ENCODE measurements at regions not wholly inside any gene's neighbourhood (a gene's known extent, or its start where the extent isn't known, plus 50 kb on each side); places are given as distances from the start of the nearest gene placed in this dataset.
A peak's percentile ranks its signal among the peaks of the same experiment; 100 is the strongest.
"Not testable (repeated sequence)": the region's sequence is repeated elsewhere in the genome, so short reads cannot be mapped to it uniquely, and the experiment has no call there.

GRCh38 chr15:96053781-96054428, 276.6 kb upstream of the NR2F2 start:
- peaks cover 6% of the 10 kb centered on the region for H3K27me3 ChIP-seq
- peak overlapping the region; percentile 15 for H3K4me3 ChIP-seq
- peak overlapping the region; percentile 75 for H3K27ac ChIP-seq
- H3K36me3 ChIP-seq, result no peaks in the 10 kb centered on the region
- peaks cover 15% of the 10 kb centered on the region for H3K4me1 ChIP-seq (ENCODE audit: low read depth)
- TF ChIP-seq CTCF (IDR thresholded peaks at IDR 0.05; ENCODE audit: low read depth, low read length), result no peak
- DNase-seq (ENCODE audit: low read depth in 1 of 2, low spot score in 1 of 2), result peak in 1 of 2 donors; percentile 47
- H3K9me3 ChIP-seq (ENCODE audit: low read depth), result no peaks in the 10 kb centered on the region

DNA sequence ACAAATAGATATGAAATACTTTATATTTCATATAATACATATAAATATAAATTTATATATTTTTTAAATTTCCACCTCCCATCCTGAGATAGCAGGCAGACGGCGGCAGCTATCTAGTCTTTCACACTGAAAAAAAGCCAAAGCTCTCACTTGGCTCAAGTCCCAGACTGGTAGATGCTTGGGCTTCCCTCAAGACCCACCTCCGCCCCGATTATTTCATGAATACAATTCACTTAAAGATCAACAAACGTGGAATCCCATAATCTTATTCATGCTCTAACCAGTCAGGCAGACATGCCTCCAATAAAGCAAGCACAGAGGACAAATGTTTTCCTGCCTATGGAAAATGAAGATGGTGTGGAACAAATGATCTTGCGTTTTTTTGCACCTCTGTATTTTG, 275.9 kb upstream of the NR2F2 start:
- Histone ChIP-seq H3K27me3 (peaks cover 7% of the 10 kb centered on the region), H3K4me3 (no peak overlapping the region), H3K36me3 (no peaks in the 10 kb centered on the region), H3K27ac (no peak overlapping the region), H3K9me3 (ENCODE audit: low read depth) (no peaks in the 10 kb centered on the region), H3K4me1 (ENCODE audit: low read depth) (peaks cover 15% of the 10 kb centered on the region)
- DNase-seq (ENCODE audit: low read depth in 1 of 2, low spot score in 1 of 2), result no peak
- TF ChIP-seq CTCF (IDR thresholded peaks at IDR 0.05; ENCODE audit: low read depth, low read length), result no peak

DNA sequence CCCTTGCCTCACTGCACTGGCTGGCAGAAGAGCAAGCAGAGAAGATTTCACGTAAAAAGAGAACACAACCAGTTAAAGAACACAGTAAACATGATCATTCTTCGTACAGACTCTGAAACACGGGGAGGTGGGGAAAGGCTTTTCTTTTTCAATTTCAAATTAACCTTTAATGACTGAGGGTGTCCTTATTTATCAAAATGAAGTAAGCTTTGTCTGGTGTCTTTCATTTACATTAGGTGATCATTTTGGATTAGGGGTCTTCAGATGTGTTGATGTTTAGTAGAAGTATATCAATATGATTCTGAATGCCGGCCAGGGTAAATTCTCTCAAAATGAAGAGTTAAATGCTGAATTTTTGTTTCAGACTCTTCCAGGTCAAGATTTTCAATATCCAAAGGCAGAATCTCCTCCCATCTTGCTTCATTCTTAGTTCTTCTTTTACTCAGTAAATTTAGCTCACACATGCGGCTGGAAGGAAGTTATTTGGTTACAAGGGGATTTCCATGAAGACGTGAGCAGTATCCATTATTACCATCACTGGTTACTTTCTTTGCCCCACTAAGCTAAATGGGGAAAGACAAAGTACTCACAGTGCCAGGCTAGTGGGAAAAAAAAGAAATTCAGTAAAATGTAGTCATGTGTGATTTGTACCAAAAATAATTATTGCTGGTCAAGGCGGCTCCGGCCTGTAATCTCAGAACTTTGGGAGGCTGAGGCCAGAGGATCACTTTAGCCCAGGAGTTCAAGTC, 272.2 kb upstream of the NR2F2 start:
- H3K4me3 ChIP-seq, result no peak overlapping the region
- no peak for DNase-seq (ENCODE audit: low read depth in 1 of 2, low spot score in 1 of 2)
- H3K27ac ChIP-seq, result no peak overlapping the region
- no peaks in the 10 kb centered on the region for H3K9me3 ChIP-seq (ENCODE audit: low read depth)
- H3K4me1 ChIP-seq (ENCODE audit: low read depth), result peaks cover 8% of the 10 kb centered on the region
- no peaks in the 10 kb centered on the region for H3K36me3 ChIP-seq
- H3K27me3 ChIP-seq, result peaks cover 13% of the 10 kb centered on the region
- TF ChIP-seq CTCF (IDR thresholded peaks at IDR 0.05; ENCODE audit: low read depth, low read length), result no peak

- DNase-seq (ENCODE audit: low read depth in 1 of 2, low spot score in 1 of 2); H3K36me3 ChIP-seq; H3K9me3 ChIP-seq (ENCODE audit: low read depth); H3K4me1 ChIP-seq (ENCODE audit: low read depth); H3K27ac ChIP-seq; H3K4me3 ChIP-seq: not testable (repeated sequence)
- peaks cover 13% of the 10 kb centered on the region for H3K27me3 ChIP-seq
Observed at GRCh38 chr15:96058852-96059103, 271.7 kb upstream of the NR2F2 start.

DNA sequence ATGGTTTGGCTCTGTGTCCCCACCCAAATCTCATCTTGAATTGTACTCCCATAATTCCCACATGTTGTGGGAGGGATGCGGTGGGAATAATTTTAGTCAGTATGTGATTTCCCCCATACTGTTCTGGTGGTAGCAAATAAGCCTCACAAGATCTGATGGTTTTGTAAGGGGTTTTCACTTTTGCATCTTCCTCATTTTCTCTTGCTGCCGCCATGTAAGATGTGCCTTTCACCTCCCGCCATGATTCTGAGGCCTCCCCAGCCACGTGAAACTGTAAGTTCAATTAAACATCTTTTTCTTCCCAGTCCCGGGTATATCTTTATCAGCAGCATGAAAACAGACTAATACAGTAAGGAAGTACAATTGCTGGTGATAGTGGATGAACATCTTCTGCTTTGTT, 269.9 kb upstream of the NR2F2 start:
- not testable (repeated sequence) for H3K9me3 ChIP-seq (ENCODE audit: low read depth)

GRCh38 chr15:96064351-96064756, 266.1 kb upstream of the NR2F2 start:
- H3K36me3 ChIP-seq, result no peaks in the 10 kb centered on the region
- H3K27ac ChIP-seq, result no peak overlapping the region
- no peaks in the 10 kb centered on the region for H3K4me1 ChIP-seq (ENCODE audit: low read depth)
- no peak for TF ChIP-seq CTCF (IDR thresholded peaks at IDR 0.05; ENCODE audit: low read depth, low read length)
- DNase-seq (ENCODE audit: low read depth in 1 of 2, low spot score in 1 of 2), result peak in 1 of 2 donors; percentile 65
- no peaks in the 10 kb centered on the region for H3K9me3 ChIP-seq (ENCODE audit: low read depth)
- no peak overlapping the region for H3K4me3 ChIP-seq
- peaks cover 8% of the 10 kb centered on the region for H3K27me3 ChIP-seq

More for the DNA sequence above, 269.9 kb upstream of the NR2F2 start:
- not testable (repeated sequence) for H3K4me3 ChIP-seq; H3K27ac ChIP-seq; DNase-seq (ENCODE audit: low read depth in 1 of 2, low spot score in 1 of 2); H3K36me3 ChIP-seq; H3K4me1 ChIP-seq (ENCODE audit: low read depth)
- peaks cover 13% of the 10 kb centered on the region for H3K27me3 ChIP-seq

All from cardiac muscle cell (in vitro differentiated cells and primary cell).